Inferior parietal cortex (tissue), 1 donor: ENCODE measurements at regions not wholly inside any gene's neighbourhood (a gene's known extent, or its start where the extent isn't known, plus 50 kb on each side); places are given as distances from the start of the nearest gene placed in this dataset.
"Not testable (repeated sequence)": the region's sequence is repeated elsewhere in the genome, so short reads cannot be mapped to it uniquely, and the experiment has no call there.

Source experiments
- DNase-seq: peaks from one replicate; pipeline ENCODE4 v3.0.0-alpha.2; 2016; ENCODE audit errors: extremely low spot score

DNA sequence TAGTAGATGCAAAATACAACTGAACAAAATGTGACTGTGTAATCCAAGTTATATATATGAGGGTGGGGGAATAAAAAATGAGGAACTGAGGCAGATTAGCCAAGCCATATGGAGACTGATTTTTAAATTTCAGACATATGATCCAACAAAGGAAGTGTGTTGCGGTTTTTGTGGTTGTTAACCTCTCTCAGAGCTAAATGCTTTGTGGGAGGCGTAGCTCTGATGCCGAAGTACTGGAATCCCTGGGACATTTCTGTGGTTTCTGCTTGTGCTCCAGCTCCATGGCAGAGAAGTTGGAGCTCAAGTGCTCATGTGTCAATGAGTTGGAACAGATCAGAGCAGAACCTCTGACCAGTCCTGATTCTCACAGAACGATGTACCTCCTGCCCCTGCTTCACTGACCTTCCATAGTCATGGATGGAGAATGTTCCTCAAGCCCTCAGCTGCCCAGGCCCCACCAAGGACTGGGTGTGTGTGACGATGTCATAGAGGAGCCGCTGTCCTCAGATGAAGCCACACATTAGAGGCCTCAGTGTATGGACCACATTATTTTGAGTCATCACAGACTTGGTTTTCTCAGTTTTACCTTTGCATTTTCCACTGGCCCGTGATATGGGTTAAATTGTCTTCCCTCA is 107.6 kb downstream of the SOX1 start:
- DNase-seq: no peak

DNA sequence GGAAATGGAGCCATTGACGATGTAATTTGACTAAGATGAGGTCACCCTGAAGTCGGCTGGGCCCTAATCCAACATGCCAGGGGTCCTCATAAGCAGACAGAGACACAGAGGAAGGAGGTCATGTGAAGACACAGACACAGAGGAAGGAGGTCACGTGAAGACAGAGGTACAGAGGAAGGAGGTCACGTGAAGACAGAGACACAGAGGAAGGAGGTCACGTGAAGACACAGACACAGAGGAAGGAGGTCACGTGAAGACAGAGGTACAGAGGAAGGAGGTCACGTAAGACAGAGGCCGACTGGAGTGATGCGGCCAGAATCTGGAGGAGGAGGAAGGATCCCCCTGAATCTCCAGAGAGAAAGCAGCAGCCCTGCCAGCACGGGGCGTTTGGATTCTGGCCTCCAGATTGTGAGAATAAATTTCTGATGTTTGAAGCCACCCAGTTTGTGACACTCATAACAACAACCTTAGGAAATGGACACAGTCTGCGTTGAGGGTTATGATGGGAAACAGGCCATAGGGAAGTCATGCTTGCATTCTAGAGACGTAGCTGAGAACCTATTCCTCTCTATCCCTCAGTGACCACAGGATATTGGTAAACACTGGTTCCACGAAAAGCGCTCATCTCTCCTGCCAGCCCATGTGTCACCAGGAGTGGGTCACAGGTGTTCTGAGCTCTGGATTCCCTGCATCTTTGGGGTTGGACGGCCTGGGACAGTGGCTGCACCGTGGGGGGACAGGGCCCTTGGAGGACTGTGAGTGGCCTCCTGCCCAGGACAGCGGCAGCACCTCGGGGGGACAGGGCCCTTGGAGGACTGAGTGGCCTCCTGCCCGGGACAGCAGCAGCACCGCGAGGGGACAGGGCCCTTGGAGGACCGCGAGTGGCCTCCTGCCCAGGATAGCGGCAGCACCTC is 108.5 kb downstream of the SOX1 start:
- no peak for DNase-seq

DNA sequence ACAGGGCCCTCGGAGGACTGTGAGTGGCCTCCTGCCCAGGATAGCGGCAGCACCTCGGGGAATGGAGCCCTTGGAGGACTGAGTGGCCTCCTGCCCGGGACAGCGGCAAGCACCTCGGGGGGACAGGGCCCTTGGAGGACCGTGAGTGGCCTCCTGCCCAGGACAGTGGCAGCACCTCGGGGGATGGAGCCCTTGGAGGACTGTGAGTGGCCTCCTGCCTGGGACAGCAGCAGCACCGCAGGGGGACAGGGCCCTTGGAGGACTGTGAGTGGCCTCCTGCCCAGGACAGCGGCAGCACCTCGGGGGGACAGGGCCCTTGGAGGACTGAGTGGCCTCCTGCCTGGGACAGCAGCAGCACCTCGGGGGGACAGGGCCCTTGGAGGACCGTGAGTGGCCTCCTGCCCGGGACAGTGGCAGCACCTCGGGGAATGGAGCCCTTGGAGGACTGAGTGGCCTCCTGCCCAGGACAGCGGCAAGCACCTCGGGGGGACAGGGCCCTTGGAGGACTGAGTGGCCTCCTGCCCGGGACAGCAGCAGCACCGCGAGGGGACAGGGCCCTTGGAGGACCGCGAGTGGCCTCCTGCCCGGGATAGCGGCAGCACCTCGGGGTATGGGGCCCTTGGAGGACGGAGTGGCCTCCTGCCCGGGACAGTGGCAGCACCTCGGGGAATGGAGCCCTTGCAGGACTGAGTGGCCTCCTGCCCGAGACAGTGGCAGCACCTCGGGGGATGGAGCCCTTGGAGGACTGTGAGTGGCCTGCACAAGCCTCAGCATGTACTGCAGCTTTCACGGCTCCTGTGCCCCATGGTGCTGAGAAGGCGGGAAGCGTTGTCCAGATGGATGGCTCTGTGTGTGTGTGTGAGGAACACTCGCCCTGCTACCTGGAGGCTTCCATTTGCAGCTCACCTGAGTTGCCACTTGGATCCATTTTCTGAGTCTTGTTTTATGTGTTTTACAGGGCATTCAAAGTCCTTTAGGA is 109.5 kb downstream of the SOX1 start:
- not testable (repeated sequence) for DNase-seq

DNA sequence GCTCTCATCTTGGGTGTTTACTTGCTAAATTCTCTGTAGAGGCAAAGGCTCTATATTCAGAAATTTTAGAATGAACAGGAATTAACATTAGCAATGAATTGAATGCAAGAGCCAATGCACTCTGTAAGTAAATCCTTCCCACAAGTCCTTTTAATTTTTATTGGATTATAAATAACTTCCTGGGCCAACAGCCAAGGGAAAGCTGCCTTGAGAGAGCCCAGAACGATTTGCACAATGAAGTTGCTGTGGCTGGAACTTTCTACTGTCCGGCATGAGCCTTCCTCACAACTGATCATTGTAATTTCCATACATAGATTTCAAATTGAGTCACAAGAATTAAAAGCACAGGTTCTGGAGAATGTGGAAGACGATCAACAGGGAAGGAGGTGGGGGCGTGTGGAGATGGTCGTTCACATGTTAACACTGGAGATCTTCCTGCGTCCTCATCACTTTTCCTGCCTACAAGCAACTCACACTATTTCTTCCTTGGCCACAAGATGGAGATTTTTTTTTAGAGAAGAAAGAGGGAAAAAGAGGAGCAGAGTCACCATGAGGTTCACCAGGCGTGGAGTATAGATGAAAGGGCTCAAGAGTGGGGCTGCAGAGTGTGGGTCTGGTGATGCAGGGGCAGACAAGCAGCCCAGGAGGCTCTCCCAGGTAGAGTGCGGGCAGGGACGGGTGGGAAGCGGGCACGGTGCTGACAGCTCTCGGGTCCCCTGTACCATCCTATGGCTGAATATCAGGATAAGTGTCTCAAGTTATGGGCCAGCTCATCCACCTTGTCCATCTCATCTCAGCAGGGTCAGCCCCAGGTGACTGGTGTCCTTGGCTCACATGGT is 110.7 kb downstream of the SOX1 start:
- DNase-seq: no peak

DNA sequence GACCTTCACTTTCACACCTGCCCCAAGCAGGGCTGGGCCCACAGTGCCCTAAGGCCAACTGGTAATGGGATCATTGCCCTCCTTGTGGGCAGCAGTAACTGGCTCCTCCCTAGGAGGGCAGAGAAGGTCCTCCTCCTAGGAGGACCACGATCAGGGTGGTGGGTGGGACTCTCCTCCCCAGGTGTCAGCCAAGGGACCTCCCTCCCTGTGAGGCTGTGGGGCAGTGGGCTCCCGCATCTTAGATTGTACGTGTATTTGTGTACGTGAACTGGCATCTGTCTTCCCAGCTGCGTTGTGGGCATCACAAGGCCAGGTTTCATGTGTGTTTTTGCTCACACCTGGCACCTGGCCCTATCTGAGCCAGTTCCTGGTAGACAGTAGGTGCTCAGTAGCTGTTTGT is 111.8 kb downstream of the SOX1 start:
- DNase-seq: no peak

DNA sequence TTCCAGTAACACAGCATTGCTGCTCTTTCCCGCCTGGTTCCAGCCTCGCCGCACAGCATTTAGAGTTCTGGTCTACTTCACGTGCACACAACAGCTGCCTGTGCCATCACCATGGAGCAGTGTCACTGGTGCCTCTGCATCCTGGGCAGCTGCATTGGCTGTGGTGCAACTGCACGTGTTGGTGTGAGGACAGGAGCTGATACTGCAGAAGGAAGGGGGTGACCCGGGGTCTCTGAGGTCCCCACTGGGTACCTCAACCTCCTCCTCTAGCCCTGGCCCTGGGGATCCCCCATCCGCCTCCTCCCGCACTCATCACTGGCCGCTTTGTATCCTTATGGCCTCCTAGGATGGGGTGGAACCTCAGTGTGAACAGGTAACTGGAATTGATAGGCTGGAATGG is 112.5 kb downstream of the SOX1 start:
- DNase-seq: no peak

DNA sequence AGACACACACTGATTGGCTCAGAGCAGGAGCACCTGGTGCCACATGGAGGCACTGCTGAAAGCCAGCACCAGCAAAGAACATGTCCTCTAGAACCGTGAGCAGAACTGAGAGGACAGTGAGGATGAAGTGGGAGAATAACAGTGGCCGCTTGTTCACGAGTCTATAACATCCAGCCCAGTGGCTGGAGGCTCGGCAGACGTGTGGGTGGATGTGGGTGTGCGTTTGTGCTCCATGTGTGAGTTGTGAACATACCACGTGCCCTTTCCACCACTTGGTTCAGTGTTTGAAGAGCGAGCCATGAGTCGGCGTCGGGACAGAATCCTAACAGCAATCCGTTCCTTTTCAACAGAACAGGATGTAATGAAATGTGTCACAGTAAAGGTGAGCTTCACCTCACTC is 113.0 kb downstream of the SOX1 start:
- no peak for DNase-seq

DNA sequence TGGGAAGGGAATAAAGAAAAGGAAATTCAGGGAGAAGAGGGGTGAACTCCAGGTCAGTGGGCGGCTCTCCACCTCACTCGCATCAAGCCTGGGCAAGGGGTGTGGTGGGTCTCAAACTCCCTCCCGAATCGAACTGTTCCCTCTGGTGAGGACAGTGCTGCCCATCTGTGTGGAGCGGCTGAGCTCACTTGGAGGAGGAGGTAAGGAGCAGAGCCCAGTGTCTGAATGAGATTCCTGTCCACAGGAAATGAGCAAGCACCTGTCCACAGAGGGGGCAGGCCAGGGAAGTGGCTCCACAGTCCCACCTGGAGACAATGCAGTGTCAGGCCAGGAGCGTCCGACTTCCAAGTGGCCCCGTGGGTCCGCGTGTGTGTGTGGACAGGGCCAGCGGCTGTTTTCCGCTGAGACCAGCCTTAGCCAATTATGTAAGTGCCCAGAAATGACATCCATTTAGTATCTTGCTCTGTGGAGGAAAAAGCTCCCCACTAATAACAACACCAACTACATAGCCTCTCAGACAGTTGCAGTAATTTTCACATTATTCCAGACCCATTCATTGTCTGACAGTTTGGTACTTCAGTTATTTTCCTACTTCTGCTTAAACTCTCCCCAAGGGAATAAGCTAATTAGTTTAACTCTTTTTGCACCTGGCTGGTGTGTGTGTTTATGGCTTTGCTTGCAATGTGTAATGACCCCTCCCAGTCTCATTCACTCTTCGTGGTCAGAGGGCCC is 114.6 kb downstream of the SOX1 start:
- no peak for DNase-seq

DNA sequence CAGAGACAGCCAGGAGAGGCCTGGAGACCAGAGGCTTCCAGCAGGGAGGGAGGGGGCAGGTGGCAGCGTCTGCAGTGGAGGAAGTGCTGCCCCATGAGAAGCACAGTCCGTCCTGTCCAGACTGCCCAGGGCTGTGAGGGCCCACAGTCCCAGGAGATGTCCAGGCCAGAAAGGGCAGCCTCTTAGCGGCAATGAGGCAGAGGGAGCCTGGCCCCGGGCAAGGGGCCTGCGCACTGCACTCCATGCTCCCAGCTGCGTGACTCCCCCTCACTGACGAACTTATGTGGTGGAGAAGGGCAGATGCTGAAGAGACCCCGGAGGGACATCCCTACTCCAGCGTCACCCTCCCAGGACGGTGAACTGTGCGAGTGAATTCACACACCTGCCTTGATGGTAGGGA is 115.3 kb downstream of the SOX1 start:
- no peak for DNase-seq

DNA sequence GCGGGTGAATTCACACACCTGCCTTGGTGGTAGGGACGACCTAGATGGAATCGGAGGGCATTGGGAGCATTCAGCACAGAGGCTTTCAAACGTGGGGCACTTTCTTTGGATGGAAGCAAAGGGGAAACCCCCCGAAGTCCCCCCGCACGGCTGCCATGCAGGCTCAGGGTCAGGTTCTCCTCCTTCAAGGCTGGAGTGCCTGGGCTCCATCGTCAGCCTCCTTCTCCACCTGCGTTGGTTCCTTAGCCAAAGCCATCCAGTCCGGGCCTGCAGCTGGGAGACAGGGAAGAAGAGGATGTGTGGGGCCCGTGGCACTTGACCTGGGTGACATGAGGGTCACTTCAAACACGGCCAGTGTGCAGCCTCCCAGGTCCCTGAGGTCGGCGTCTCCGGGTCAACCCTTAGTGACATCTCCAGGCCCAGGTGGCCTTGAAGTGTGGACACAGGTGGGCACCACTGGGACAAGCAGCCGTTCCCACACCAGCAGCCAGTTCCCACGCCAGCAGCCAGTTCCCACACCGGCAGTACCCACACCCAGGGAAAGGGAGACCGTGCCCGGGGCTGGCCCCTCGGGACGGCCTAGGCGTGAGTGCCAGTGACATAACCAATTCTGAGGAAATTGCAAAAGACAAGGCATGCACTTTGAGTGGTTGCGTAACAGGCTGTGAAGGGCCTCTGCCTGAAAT is 116.0 kb downstream of the SOX1 start:
- no peak for DNase-seq

DNA sequence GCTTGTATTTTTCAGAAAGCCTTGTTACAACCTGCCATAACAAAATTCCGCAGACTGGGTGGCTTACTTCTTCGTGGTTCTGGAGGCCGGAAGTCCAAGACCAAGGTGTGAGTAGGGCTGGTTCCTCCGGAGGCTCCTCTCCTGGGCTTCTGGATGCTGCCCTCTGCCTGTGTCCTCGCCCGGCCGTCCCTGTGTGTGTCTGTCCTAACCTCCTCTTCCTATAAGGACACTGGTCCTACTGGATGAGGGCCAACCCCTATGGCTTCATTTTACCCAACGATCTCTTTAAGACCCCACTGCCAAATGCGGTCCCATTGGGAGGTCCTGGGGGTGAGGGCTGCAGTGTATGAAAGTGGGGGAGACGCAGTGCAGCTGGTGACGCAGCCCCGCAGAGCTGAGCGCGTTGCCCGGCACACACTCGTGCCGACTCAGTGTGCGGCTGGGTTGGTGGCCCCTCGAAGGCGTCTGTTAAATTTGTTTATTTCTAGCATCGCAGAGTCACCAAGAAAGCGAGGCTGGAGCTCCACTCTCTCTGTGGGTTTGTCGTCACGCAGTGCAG is 116.7 kb downstream of the SOX1 start:
- DNase-seq: no peak

DNA sequence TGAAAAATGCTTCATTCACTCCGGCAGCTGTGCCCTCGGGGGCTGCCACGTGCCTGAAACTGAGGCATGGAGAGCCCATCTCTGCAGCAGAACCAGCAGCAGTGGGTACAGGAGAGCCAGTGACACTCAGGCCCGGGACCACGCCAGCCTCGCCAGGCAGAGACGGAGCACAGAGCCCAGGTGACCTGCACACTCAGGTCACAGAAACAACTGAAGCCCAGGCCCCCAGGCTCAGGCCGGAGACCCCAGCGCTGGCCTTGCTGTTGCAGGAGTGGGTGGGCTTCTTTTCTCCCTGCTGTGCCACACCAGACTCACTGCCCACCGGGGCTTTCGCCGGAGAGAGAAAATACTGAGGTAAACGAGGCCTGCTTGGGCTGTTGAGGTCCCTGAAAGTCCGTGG is 117.3 kb downstream of the SOX1 start:
- no peak for DNase-seq

DNA sequence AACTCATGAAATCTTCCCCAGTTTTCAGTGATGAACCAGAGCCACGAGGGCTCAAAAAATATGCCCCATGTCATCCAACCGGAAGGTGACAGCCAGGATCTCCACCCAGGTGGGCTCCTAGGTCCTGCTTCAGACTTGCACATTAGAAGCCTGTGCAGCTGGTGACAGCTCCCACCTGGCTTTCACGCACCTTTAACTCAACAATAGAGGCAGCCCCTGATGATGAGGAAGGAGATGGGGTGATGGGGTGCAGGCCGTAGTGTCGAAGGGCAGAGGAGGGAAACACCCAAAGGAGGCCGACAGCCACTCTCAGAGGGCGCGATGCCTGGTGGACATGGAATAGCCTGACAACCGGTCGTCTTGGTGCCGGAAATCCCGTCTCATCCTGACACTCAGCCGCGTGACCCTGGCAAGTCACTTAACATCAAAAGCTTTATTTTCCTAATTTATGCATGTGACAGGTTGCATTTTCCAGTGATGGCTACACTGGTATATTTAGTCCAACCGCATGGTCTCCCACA is 118.0 kb downstream of the SOX1 start:
- DNase-seq: no peak

DNA sequence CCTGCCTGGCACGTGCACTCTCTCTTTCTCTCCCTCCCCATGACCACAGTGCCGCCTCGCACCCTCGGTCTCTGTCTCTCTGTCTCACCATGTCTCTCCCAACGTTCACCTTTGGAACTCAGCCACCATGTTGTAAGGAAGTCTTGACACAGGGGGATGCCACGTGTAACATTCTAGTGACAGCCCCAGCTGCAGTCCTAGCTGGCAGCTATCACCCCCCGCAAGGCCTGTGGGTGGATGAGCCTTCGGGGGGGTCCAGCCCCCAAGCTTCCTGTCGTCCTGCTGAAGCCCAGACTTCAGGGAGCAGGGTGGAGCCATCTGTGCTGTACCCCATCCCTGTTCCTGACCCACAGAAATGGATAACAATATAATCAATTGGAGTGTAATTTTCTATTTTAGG is 118.5 kb downstream of the SOX1 start:
- no peak for DNase-seq

DNA sequence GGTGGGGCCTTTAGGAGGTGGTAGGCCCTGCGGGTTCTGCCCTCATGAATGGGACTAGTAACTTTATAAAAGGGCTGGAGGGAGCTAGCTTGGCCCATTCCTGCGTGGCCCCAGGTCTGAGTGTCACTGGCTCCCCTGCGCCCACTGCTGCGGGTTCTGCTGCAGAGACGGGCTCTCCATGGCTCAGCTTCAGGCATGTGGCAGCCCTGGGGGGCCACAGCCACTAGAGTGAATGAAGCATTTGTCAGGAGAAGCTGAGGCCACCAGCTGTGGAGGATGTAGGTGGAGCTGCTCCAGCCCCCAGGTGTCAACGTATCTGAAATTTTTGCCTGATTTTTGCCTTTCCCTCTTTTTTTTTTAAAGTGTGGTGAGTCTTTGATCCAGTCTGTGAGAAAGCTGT is 119.1 kb downstream of the SOX1 start:
- no peak for DNase-seq

DNA sequence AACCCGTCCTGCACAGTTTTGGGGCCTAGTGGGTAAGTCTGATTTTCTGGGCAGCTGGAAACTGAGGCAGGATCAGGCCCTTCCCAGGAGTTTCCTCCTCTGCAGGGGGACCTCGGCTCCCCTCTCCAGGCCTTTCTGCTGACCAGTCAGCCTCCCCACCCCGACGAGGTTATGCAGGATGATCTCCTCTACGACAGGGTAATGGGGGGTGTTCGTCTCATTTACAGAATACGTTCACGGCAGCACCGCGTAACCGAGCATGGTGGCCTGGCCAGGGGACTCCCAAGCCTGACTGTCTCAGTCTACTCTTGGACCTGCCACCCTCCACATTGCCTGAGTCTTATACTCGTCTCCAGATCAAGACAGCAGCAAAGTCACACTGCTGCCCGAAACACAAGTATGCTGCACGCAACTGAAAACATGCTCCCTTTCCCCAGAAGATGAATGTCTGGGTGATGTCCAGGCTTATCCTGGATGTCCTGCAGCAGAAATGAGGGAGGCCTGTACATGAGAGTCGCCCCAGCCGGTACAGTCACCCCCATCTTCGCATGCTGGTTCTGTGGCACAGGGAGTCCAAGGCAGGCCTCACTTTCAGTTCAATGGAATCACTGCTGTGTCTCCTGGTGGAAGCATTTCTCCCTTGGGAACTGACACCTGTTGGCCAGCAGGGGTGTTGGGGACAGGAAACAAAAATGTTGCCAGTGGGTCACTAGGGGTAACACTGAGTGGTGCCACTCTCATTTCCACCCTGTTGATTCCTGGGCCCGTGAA is 120.8 kb downstream of the SOX1 start:
- no peak for DNase-seq

DNA sequence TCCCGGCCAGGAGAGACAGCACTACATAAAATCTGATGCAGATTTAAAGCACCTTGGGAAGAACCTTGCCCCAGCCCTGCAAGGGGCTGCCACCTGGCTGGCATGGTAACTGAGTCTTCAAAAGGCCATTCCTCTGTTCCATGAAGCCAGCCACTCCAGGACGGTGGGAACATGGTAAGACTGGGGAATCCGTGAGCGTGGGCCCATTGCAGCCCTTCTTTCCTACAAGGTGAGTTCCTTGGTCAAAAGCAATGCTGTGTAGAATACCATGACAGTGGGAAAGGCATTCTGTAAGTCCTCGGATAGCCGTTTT is 121.3 kb downstream of the SOX1 start:
- no peak for DNase-seq

DNA sequence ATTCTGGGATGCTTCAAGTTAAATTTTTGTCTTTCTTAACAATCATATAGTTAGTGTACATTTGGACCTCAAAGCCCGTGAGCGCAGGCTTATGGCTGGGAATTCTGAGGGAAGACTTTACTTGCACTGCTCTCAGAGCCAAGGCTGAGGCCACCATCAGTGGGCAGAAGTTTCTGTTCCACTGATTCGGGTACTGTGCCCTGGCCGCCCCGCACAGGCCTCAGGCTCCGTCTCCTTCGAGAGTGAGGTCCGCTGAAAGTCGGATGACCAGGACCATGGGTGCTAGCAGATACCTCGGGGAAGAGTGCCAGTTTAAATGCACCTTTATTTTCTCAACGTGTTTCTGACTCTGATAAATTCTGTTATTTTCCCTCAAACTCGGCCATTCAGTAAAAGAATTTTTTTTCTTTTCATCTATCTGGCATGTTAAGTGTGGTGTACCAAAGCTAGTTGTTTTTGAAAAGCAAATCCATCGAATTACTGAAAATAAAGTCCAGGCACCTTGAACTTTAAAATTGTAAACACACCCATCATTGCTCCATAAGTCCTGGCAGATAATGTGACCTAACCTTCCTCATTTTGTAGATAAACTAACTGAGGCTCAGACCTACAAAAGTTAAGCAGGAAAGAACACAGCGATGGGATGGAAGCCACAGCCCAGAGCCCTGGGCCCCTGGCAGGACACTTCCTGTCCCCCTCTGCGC is 126.7 kb downstream of the SOX1 start:
- DNase-seq: no peak
